Spleen (tissue), 11 donors: ENCODE measurements at regions not wholly inside any gene's neighbourhood (a gene's known extent, or its start where the extent isn't known, plus 50 kb on each side); places are given as distances from the start of the nearest gene placed in this dataset.

Experiments used
- DNase-seq: peaks from one replicate; pipeline ENCODE4 v3.0.0-alpha.2; 2020
- H3K27ac ChIP-seq, 8 donors: fragments of 200-600 bp; sonication (generic) in 7 of 8; 1 replicate in 4 of 8; 2 replicates in 4 of 8; pipeline versions ENCODE4 v1.5.0 to v1.8.0; 2016 to 2021; ENCODE audit warnings: inconsistent platforms in 4 of 8, mild to moderate bottlenecking in 4 of 8, moderate library complexity in 1 of 8
- H3K27me3 ChIP-seq, 7 donors: fragments of 200-600 bp; sonication (generic) in 6 of 7; replicated peaks in 1 of 7; 1 replicate in 4 of 7; 2 replicates in 3 of 7; pipeline versions ENCODE4 v1.5.0 to v1.8.0; 2016 to 2021; ENCODE audit warnings: inconsistent platforms in 3 of 7, mild to moderate bottlenecking in 1 of 7
- H3K36me3 ChIP-seq, 6 donors: fragments of 200-600 bp; sonication (generic) in 5 of 6; 1 replicate in 4 of 6; 2 replicates in 2 of 6; pipeline versions ENCODE4 v1.5.0 to v1.8.0; 2016 to 2021; ENCODE audit warnings: inconsistent platforms in 2 of 6
- H3K4me1 ChIP-seq, 6 donors: fragments of 200-600 bp; sonication (generic) in 5 of 6; 1 replicate in 3 of 6; 2 replicates in 3 of 6; pipeline versions ENCODE4 v1.5.0 to v1.8.0; 2016 to 2021; ENCODE audit warnings: inconsistent platforms in 3 of 6
- H3K4me3 ChIP-seq, 8 donors: fragments of 200-600 bp; sonication (generic) in 7 of 8; 1 replicate in 4 of 8; 2 replicates in 4 of 8; pipeline versions ENCODE4 v1.5.0 to v1.8.0; 2016 to 2021; ENCODE audit warnings: inconsistent platforms in 4 of 8, mild to moderate bottlenecking in 4 of 8, moderate library complexity in 2 of 8
- H3K9me3 ChIP-seq, 8 donors: fragments of 200-600 bp; sonication (generic) in 7 of 8; 1 replicate in 4 of 8; 2 replicates in 4 of 8; pipeline versions ENCODE4 v1.5.0 to v1.8.0; 2016 to 2021; ENCODE audit warnings: inconsistent platforms in 4 of 8
- CTCF ChIP-seq, 11 experiments: fragments of 200-600 bp in 7 of 11; fragments of 450-650 bp in 4 of 11; sonication (generic) in 4 of 11; IDR thresholded peaks in 8 of 11; conservative IDR thresholded peaks in 3 of 11; 1 replicate in 7 of 11; 2 replicates in 4 of 11; pipeline versions ENCODE4 v1.4.0 to v1.8.0; 2016 to 2021; ENCODE audit warnings: antibody characterized with exemption in 11 of 11, inconsistent platforms in 4 of 11, mild to moderate bottlenecking in 1 of 11
- POLR2A ChIP-seq, 3 donors: fragments of 450-650 bp; IDR thresholded peaks; one replicate each; pipeline ENCODE4 v1.5.1; 2017; ENCODE audit warnings: antibody characterized with exemption in 3 of 3, mild to moderate bottlenecking in 1 of 3
- POLR2AphosphoS5 ChIP-seq, 3 donors: sonication (generic); formaldehyde crosslinking; IDR thresholded peaks; one replicate each; pipeline ENCODE4 v1.5.1; 2017; ENCODE audit warnings: antibody characterized with exemption in 3 of 3
- WGBS, 5 donors: extraction: QIAGEN DNeasy Blood & Tissue Kit in 3 of 5; methylation state at CpG; one replicate each; pipeline versions ENCODE4 v1.1.5 to v1.1.7; 2013 to 2018; 5-methylcytosine and 5-hydroxymethylcytosine counted together
- intact Hi-C: fragments of 100-400 bp; cut with DNase I; formaldehyde crosslinking; loops from one replicate; pipeline ENCODE4 v1.15.0; 2023; ENCODE audit warnings: low total_unique reads
- donor health status: healthy with polysubstance abuse.
- donor health status: DM: no; HTN: no; CAD: no; lungs with moderate emphysema.
- donor health status: DM: no; HTN: no; CAD: no.
- donor health status: Bipolar disorder and iron deficiency.
- donor health status: healthy.
- donor health status: DM: no; HTN: no; CAD: no.
- donor health status: DM: yes; HTN: yes; CAD: no.

- intact Hi-C loops, result no loop called here
- H3K4me3 ChIP-seq, result no peak overlapping the region
- H3K27ac ChIP-seq, result no peak overlapping the region
- 75 to 81% (median 75%) methylated on average over 9 of the region's 9 CpGs for WGBS, 5 donors
- H3K36me3 ChIP-seq, result no peaks in the 10 kb centered on the region
- H3K9me3 ChIP-seq, result peaks cover 0 to 6% (median 0%) of the 10 kb centered on the region in 8 donors
- H3K4me1 ChIP-seq, result no peaks in the 10 kb centered on the region
- no peak for TF ChIP-seq POLR2AphosphoS5 (IDR thresholded peaks at IDR 0.05)
- no peak for TF ChIP-seq CTCF (IDR thresholded peaks at IDR 0.05 in 8 of 11, conservative IDR thresholded peaks at IDR 0.05 in 3 of 11)
- TF ChIP-seq POLR2A (IDR thresholded peaks at IDR 0.05), result no peak
- H3K27me3 ChIP-seq, result no peaks in the 10 kb centered on the region
- DNase-seq, result no peak
Observed at GRCh38 chr14:30260833-30261607, 297.9 kb upstream of the G2E3 start.

GRCh38 chr14:30264161-30264560 is 294.8 kb upstream of the G2E3 start:
- Histone ChIP-seq H3K27ac (no peak overlapping the region), H3K27me3 (no peaks in the 10 kb centered on the region), H3K4me3 (no peak overlapping the region), H3K36me3 (no peaks in the 10 kb centered on the region), H3K9me3 (no peaks in the 10 kb centered on the region), H3K4me1 (no peaks in the 10 kb centered on the region)
- intact Hi-C loops, result no loop called here
- DNase-seq, result no peak
- TF ChIP-seq CTCF (IDR thresholded peaks at IDR 0.05 in 8 of 11, conservative IDR thresholded peaks at IDR 0.05 in 3 of 11), result no peak
- no peak for TF ChIP-seq POLR2AphosphoS5 (IDR thresholded peaks at IDR 0.05)
- no peak for TF ChIP-seq POLR2A (IDR thresholded peaks at IDR 0.05)

- peaks cover 0 to 7% (median 0%) of the 10 kb centered on the region in 7 donors for H3K27me3 ChIP-seq
- TF ChIP-seq POLR2A (IDR thresholded peaks at IDR 0.05), result no peak
- TF ChIP-seq POLR2AphosphoS5 (IDR thresholded peaks at IDR 0.05), result no peak
- no peaks in the 10 kb centered on the region for H3K36me3 ChIP-seq
- WGBS, 5 donors, result 81 to 95% (median 88%) methylated on average over 3 of the region's 3 CpGs
- no peak for DNase-seq
- no peaks in the 10 kb centered on the region for H3K9me3 ChIP-seq
- H3K27ac ChIP-seq, result no peak overlapping the region
- no peak overlapping the region for H3K4me3 ChIP-seq
- peaks cover 0 to 5% (median 1%) of the 10 kb centered on the region in 6 donors for H3K4me1 ChIP-seq
- intact Hi-C loops, result no loop called here
Observed at GRCh38 chr14:30266290-30266689, 292.7 kb upstream of the G2E3 start.

- Histone ChIP-seq H3K36me3 (no peaks in the 10 kb centered on the region), H3K4me3 (no peak overlapping the region), H3K4me1 (peaks cover 0 to 5% (median 1%) of the 10 kb centered on the region in 6 donors), H3K27me3 (peaks cover 0 to 7% (median 0%) of the 10 kb centered on the region in 7 donors), H3K27ac (no peak overlapping the region), H3K9me3 (no peaks in the 10 kb centered on the region)
- TF ChIP-seq POLR2A (IDR thresholded peaks at IDR 0.05) (no peak), CTCF (IDR thresholded peaks at IDR 0.05 in 8 of 11, conservative IDR thresholded peaks at IDR 0.05 in 3 of 11) (no peak), POLR2AphosphoS5 (IDR thresholded peaks at IDR 0.05) (no peak)
- intact Hi-C loops, result no loop called here
- no peak for DNase-seq
- 44 to 70% (median 56%) methylated on average over 1 of the region's 1 CpG for WGBS, 5 donors
Observed at GRCh38 chr14:30267141-30267540, 291.8 kb upstream of the G2E3 start.
